Bronchial epithelial cell (primary cell): ENCODE measurements at regions not wholly inside any gene's neighbourhood (a gene's known extent, or its start where the extent isn't known, plus 50 kb on each side); places are given as distances from the start of the nearest gene placed in this dataset.

ENCODE experiments used
- DNase-seq: peaks from one replicate; pipeline ENCODE4 v3.0.0-alpha.2; 2010; ENCODE audit warnings: low read depth
- FAIRE-seq: peaks from 2 replicates; lab custom pipeline; 2011; peaks lifted over from hg19 to GRCh38; lab: Jason Lieb, UNC
- H3K27me3 ChIP-seq: 2 replicates; pipeline ENCODE4 v1.5.1; 2011; ENCODE audit warnings: low read length; ENCODE audit not compliant: control insufficient read depth, insufficient read depth
- H3K36me3 ChIP-seq: 2 replicates; pipeline ENCODE4 v1.5.1; 2011; ENCODE audit warnings: low read length; ENCODE audit not compliant: control insufficient read depth, insufficient read depth
- H3K4me3 ChIP-seq: 2 replicates; pipeline ENCODE4 v1.5.1; 2011; ENCODE audit warnings: mild to moderate bottlenecking, low read depth, low read length, control low read depth
- TF ChIP-seq, protein P1 (sequence below): IDR thresholded peaks from 2 replicates; pipeline ENCODE4 v1.5.1; 2011; ENCODE audit warnings: mild to moderate bottlenecking, moderate library complexity, low read length, control low read depth, inconsistent platforms; ENCODE audit not compliant: insufficient read depth, severe bottlenecking

DNA sequence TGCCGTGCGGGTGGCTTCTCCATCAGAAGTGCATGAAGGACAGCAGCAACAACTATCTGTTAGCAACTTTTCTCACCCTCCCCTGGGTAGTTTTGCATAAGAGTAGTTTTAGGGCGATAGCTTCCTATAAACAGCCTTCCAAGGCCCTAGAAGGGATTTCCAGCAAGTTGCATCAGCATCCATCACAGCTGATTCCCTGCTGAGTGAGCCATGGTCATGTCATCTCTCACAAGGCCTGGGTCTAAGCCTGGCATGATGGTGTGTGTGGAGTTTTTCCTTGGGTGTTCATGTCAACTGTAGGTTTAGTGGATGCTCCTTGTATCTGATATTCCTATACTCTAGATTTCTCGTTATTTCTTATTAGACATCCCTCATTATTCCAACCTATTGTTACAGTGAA, 2324.7 kb upstream of the AGA start:
- FAIRE-seq (no peak), DNase-seq (no peak)
- no peaks in the 10 kb centered on the region for H3K36me3 ChIP-seq
- no peaks in the 10 kb centered on the region for H3K27me3 ChIP-seq
- H3K4me3 ChIP-seq, result no peak overlapping the region
- TF ChIP-seq, protein P1, sequence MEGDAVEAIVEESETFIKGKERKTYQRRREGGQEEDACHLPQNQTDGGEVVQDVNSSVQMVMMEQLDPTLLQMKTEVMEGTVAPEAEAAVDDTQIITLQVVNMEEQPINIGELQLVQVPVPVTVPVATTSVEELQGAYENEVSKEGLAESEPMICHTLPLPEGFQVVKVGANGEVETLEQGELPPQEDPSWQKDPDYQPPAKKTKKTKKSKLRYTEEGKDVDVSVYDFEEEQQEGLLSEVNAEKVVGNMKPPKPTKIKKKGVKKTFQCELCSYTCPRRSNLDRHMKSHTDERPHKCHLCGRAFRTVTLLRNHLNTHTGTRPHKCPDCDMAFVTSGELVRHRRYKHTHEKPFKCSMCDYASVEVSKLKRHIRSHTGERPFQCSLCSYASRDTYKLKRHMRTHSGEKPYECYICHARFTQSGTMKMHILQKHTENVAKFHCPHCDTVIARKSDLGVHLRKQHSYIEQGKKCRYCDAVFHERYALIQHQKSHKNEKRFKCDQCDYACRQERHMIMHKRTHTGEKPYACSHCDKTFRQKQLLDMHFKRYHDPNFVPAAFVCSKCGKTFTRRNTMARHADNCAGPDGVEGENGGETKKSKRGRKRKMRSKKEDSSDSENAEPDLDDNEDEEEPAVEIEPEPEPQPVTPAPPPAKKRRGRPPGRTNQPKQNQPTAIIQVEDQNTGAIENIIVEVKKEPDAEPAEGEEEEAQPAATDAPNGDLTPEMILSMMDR, result no peak

DNA sequence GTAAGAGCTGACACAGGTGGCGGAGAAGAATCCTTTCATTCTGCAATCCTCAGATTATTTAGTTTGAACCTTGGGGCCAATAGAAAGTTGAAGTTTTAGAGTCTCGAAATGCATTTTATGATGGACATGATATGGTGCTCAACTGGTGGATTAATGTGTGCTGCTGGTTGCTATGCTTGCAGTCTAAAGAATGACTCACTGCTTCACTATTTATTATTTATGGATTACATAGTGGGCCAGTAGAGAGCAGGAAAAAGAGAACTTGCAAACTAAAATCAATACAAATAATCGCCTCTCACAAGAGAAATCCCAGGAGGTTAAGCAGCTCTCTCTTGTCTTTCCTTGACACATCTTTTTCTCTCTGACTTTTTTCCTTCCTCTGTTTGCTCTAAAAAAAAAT, 2326.8 kb upstream of the AGA start:
- Histone ChIP-seq H3K4me3 (no peak overlapping the region), H3K27me3 (no peaks in the 10 kb centered on the region), H3K36me3 (no peaks in the 10 kb centered on the region)
- TF ChIP-seq, protein P1, result no peak
- FAIRE-seq, result no peak
- peak; percentile 1 for DNase-seq

DNA sequence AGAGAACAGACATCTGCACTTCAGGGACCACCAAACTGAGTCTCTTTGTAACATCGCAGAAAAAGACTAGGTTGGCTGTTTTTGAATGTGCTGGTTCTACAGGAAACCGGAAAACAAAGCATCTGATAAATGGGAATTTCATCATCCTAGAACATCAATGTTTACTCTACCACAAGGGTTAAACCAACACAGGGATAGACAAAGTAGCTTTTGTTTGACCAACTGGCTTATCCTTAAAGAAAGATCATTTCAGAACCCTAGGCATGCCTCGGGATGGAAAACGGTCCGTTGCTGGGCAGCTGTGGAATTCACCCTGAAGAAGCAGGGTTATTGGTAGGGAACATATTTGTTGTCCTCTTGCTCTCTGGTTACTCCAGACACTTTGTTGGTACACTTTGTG, 2355.5 kb upstream of the AGA start:
- Histone ChIP-seq H3K36me3 (no peaks in the 10 kb centered on the region), H3K27me3 (no peaks in the 10 kb centered on the region), H3K4me3 (no peak overlapping the region)
- DNase-seq, result no peak
- TF ChIP-seq, protein P1, result no peak
- FAIRE-seq, result no peak

DNA sequence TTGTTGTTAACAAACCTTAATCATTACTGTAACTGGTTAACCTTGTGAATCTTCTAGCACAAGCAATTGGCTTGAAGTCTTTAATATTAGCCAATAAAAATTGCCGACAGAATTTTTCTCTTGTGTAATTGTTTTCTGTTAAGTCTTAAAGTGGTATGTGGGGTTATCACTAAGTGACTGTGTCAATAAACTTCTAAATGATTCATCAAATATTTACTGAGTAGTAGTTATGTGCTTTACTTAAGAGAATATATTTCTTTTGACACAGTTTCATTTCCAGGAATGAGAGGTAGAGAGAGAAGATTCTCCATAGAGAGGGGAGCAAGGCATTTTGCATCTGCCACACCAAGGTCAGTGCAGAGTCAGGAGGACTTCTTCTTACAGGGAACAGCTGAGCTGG, 2361.6 kb upstream of the AGA start:
- FAIRE-seq (no peak), DNase-seq (no peak)
- Histone ChIP-seq H3K27me3 (no peaks in the 10 kb centered on the region), H3K4me3 (no peak overlapping the region), H3K36me3 (no peaks in the 10 kb centered on the region)
- TF ChIP-seq, protein P1, result no peak

DNA sequence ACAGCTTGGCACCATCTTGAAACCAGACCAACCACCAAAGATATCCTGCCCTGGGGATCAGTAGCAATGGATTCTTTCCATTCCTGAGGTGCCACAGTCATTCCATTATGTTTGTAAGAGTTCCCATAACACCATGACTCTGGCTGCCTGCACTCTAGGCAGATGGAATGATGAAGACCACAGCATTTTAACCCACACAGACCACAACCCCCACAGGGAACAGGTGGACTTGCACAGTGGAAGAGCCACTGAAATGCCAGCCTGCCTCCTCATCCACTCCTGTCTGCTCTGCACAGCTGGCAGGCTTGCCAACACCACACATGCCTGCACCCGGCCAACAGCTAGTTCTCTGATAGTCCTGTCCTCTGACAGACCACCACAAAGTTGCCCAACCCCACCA, 2362.2 kb upstream of the AGA start:
- FAIRE-seq (no peak), DNase-seq (no peak)
- Histone ChIP-seq H3K36me3 (no peaks in the 10 kb centered on the region), H3K4me3 (no peak overlapping the region), H3K27me3 (no peaks in the 10 kb centered on the region)
- TF ChIP-seq, protein P1, result no peak

DNA sequence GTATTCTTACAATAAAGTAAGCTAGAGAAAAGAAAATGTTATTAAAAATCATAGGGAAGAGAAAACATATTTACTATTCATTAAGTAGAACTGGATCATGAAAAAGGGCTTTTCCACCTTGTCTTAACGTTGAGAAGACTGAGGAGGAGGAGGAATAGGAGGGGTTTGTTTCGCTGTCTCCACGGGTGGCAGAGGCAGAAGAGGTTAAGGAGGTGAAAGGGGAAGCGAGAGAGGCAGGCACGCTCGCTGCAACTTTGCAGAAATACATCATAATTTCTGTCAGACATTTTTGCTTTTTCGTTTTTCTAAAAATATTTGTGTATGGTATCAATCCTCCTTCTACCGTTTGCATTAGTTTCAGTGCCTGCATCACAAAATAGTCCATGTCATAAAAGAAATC, 2375.1 kb upstream of the AGA start:
- no peak overlapping the region for H3K4me3 ChIP-seq
- no peak for DNase-seq
- H3K27me3 ChIP-seq, result no peaks in the 10 kb centered on the region
- no peak for FAIRE-seq
- no peaks in the 10 kb centered on the region for H3K36me3 ChIP-seq
- TF ChIP-seq, protein P1, result no peak
